Loucy (cell line): ENCODE measurements at regions not wholly inside any gene's neighbourhood (a gene's known extent, or its start where the extent isn't known, plus 50 kb on each side); places are given as distances from the start of the nearest gene placed in this dataset.

Source experiments
- H2AFZ ChIP-seq: fragments of 200-600 bp; sonication (generic); 2 replicates; pipeline ENCODE4 v1.6.0; 2016; ENCODE audit warnings: antibody characterized with exemption, mild to moderate bottlenecking, low read length, moderate library complexity
- H3F3A ChIP-seq: fragments of 200-600 bp; 2 replicates; pipeline ENCODE4 v1.6.0; 2016; ENCODE audit warnings: antibody characterized with exemption, low read depth, mild to moderate bottlenecking
- H3K27me3 ChIP-seq: fragments of 200-600 bp; sonication (generic); 2 replicates; pipeline ENCODE4 v1.6.1; 2014; ENCODE audit warnings: low read length, mild to moderate bottlenecking; ENCODE audit not compliant: insufficient read depth, poor library complexity, severe bottlenecking
- H3K36me3 ChIP-seq: fragments of 200-600 bp; sonication (generic); 2 replicates; pipeline ENCODE4 v1.6.1; 2016; ENCODE audit warnings: low read length; ENCODE audit not compliant: insufficient read depth
- H3K4me1 ChIP-seq: fragments of 200-600 bp; sonication (generic); 2 replicates; pipeline ENCODE4 v1.5.1; 2014; ENCODE audit warnings: low read length, mild to moderate bottlenecking; ENCODE audit not compliant: insufficient read depth, poor library complexity, severe bottlenecking
- H3K4me2 ChIP-seq: fragments of 200-600 bp; sonication (generic); 2 replicates; pipeline ENCODE4 v1.6.0; 2014; ENCODE audit warnings: antibody characterized with exemption, low read length, low read depth, mild to moderate bottlenecking; ENCODE audit not compliant: poor library complexity, severe bottlenecking
- H3K4me3 ChIP-seq: fragments of 200-600 bp; sonication (generic); 2 replicates; pipeline ENCODE4 v1.5.1; 2014; ENCODE audit warnings: low read length, mild to moderate bottlenecking, mixed read lengths; ENCODE audit not compliant: poor library complexity, severe bottlenecking
- H3K79me2 ChIP-seq: fragments of 200-600 bp; sonication (generic); 2 replicates; pipeline ENCODE4 v1.6.1; 2014; ENCODE audit warnings: low read length; ENCODE audit not compliant: insufficient read depth
- H3K9ac ChIP-seq: fragments of 200-600 bp; sonication (generic); 2 replicates; pipeline ENCODE4 v1.6.0; 2014; ENCODE audit warnings: mild to moderate bottlenecking, low read depth, low read length, moderate library complexity; ENCODE audit not compliant: poor library complexity, severe bottlenecking
- H3K9me2 ChIP-seq: fragments of 200-600 bp; sonication (generic); replicated peaks from 2 replicates; pipeline ENCODE4 v1.6.1; 2016; ENCODE audit warnings: low read depth, low read length, mixed read lengths
- H3K9me3 ChIP-seq: fragments of 200-600 bp; sonication (generic); 2 replicates; pipeline ENCODE4 v1.6.1; 2014; ENCODE audit warnings: mild to moderate bottlenecking, antibody characterized with exemption, low read length, low read depth; ENCODE audit not compliant: insufficient read depth
- H4K20me1 ChIP-seq: fragments of 200-600 bp; sonication (generic); 2 replicates; pipeline ENCODE4 v1.6.0; 2014; ENCODE audit warnings: antibody characterized with exemption, low read length, mild to moderate bottlenecking; ENCODE audit not compliant: insufficient read depth, poor library complexity, severe bottlenecking
- CTCF ChIP-seq: fragments of 200-600 bp; sonication (generic); conservative IDR thresholded peaks from 2 replicates; pipeline ENCODE4 v1.5.1; 2014; ENCODE audit warnings: mild to moderate bottlenecking, antibody characterized with exemption, low read length
- EZH2phosphoT487 ChIP-seq: fragments of 200-600 bp; IDR thresholded peaks from 2 replicates; pipeline ENCODE4 v1.6.1; 2018; ENCODE audit warnings: antibody characterized with exemption, mild to moderate bottlenecking, moderate library complexity, borderline replicate concordance

DNA sequence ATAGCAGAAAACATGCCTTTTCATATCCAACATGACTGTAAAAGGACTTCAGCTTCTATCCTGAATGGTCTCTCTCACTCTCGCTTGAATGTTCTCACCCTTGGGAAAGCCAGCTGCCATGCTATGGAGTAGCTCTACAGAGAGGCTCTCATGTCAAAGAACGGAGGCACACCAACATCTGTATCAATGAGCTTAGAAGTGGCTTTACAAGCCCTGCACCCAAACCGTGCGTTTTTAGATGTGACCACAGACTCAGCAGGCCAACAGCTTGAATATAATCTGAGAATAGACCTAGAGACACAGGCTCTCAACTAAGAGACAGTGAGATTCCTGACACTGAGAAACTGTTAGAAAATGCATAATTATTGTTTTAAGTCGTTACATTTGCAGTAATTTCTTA is 1231.6 kb upstream of the CDH9 start:
- H3K9me3 ChIP-seq: no peaks in the 10 kb centered on the region
- no peaks in the 10 kb centered on the region for H3K79me2 ChIP-seq
- no peak overlapping the region for H3K4me3 ChIP-seq
- H3F3A ChIP-seq: no peaks in the 10 kb centered on the region
- no peak overlapping the region for H2AFZ ChIP-seq
- H3K9me2 ChIP-seq: no peaks in the 10 kb centered on the region
- no peak overlapping the region for H3K9ac ChIP-seq
- no peak overlapping the region for H3K4me2 ChIP-seq
- H3K27me3 ChIP-seq: no peaks in the 10 kb centered on the region
- no peaks in the 10 kb centered on the region for H3K4me1 ChIP-seq
- H3K36me3 ChIP-seq: no peaks in the 10 kb centered on the region
- TF ChIP-seq EZH2phosphoT487 (no peak), CTCF (no peak)
- no peaks in the 10 kb centered on the region for H4K20me1 ChIP-seq

DNA sequence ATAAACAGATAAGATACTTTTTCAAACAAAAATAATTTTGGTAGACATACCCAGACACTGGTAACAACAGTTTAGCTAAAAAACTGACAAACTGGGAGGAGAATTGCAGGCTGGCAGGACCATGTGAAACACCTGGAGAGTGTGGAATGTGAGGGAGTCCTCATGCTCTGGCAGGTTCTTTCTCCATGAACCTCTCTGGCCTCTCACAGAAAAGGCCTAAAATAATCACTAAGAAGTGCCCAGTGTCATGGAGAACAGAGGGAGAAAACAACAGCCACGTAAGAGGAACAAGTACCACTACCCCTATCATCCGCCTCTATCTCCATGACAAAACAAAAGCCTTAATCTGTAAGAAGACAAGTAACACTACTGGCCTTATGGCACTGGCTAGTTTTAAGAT is 1227.5 kb upstream of the CDH9 start:
- Histone ChIP-seq H3K9me2 (no peaks in the 10 kb centered on the region), H4K20me1 (no peaks in the 10 kb centered on the region), H3K9me3 (no peaks in the 10 kb centered on the region), H3F3A (no peaks in the 10 kb centered on the region), H3K9ac (no peak overlapping the region), H3K4me3 (no peak overlapping the region), H3K27me3 (no peaks in the 10 kb centered on the region), H3K4me2 (no peak overlapping the region), H3K79me2 (no peaks in the 10 kb centered on the region), H3K36me3 (no peaks in the 10 kb centered on the region), H2AFZ (no peak overlapping the region), H3K4me1 (no peaks in the 10 kb centered on the region)
- TF ChIP-seq CTCF: no peak
- TF ChIP-seq EZH2phosphoT487: no peak

GRCh38 chr5:28254846-28255245 is 1216.5 kb upstream of the CDH9 start:
- Histone ChIP-seq H3K79me2 (no peaks in the 10 kb centered on the region), H2AFZ (no peak overlapping the region), H3K27me3 (no peaks in the 10 kb centered on the region), H4K20me1 (no peaks in the 10 kb centered on the region), H3K9me3 (no peaks in the 10 kb centered on the region), H3K9ac (no peak overlapping the region), H3F3A (no peaks in the 10 kb centered on the region), H3K9me2 (no peaks in the 10 kb centered on the region), H3K4me2 (no peak overlapping the region), H3K4me3 (no peak overlapping the region), H3K36me3 (no peaks in the 10 kb centered on the region), H3K4me1 (no peaks in the 10 kb centered on the region)
- TF ChIP-seq CTCF: no peak
- TF ChIP-seq EZH2phosphoT487: no peak
